ENCODE measurements at regions not wholly inside any gene's neighbourhood (a gene's known extent, or its start where the extent isn't known, plus 50 kb on each side); places are given as distances from the start of the nearest gene placed in this dataset.

GRCh38 chr20:60664106-60664505 lies 588.0 kb upstream of the CDH4 start:
- no peak for ATAC-seq

GRCh38 chr20:60667641-60668040 lies 584.4 kb upstream of the CDH4 start:
- no peak for ATAC-seq
- TF ChIP-seq ZFP30 (CRISPR knock-in tag; IDR thresholded peaks at IDR 0.05) (no peak), ISL1 (CRISPR knock-in tag; IDR thresholded peaks at IDR 0.05) (no peak), ZC3H10 (CRISPR knock-in tag; IDR thresholded peaks at IDR 0.05) (no peak), CSRNP3 (CRISPR knock-in tag; IDR thresholded peaks at IDR 0.05) (no peak), ZNF565 (CRISPR knock-in tag; conservative IDR thresholded peaks at IDR 0.05; ENCODE audit: low read depth) (no peak), CREB5 (CRISPR knock-in tag; IDR thresholded peaks at IDR 0.05; ENCODE audit: low read depth) (no peak), BACH2 (CRISPR knock-in tag; IDR thresholded peaks at IDR 0.05; ENCODE audit: borderline replicate concordance) (no peak), ZFP3 (CRISPR knock-in tag; IDR thresholded peaks at IDR 0.05) (no peak), TSHZ2 (CRISPR knock-in tag; IDR thresholded peaks at IDR 0.05) (no peak), PPARA (CRISPR knock-in tag; IDR thresholded peaks at IDR 0.05; ENCODE audit: borderline replicate concordance) (no peak)

More at GRCh38 chr20:60664106-60664505, 588.0 kb upstream of the CDH4 start:
- TF ChIP-seq SNAI2 (CRISPR knock-in tag; IDR thresholded peaks at IDR 0.05) (no peak), RARB (CRISPR knock-in tag; IDR thresholded peaks at IDR 0.05) (no peak), OSR1 (CRISPR knock-in tag; IDR thresholded peaks at IDR 0.05) (no peak), TOX (CRISPR knock-in tag; IDR thresholded peaks at IDR 0.05; ENCODE audit: borderline replicate concordance) (no peak), ISL1 (CRISPR knock-in tag; IDR thresholded peaks at IDR 0.05) (no peak), ARNTL (CRISPR knock-in tag; IDR thresholded peaks at IDR 0.05; ENCODE audit: borderline replicate concordance, low read depth) (no peak), CSDC2 (CRISPR knock-in tag; IDR thresholded peaks at IDR 0.05) (no peak), PPARA (CRISPR knock-in tag; IDR thresholded peaks at IDR 0.05; ENCODE audit: borderline replicate concordance) (no peak), TSHZ2 (CRISPR knock-in tag; IDR thresholded peaks at IDR 0.05) (no peak), ZNF565 (CRISPR knock-in tag; conservative IDR thresholded peaks at IDR 0.05; ENCODE audit: low read depth) (no peak), PATZ1 (CRISPR knock-in tag; IDR thresholded peaks at IDR 0.05; ENCODE audit: borderline replicate concordance) (no peak)

- no peak for ATAC-seq
- TF ChIP-seq CSRNP3 (CRISPR knock-in tag; IDR thresholded peaks at IDR 0.05): no peak
- no peak for TF ChIP-seq PATZ1 (CRISPR knock-in tag; IDR thresholded peaks at IDR 0.05; ENCODE audit: borderline replicate concordance)
- TF ChIP-seq TOX (CRISPR knock-in tag; IDR thresholded peaks at IDR 0.05; ENCODE audit: borderline replicate concordance): no peak
- TF ChIP-seq OSR1 (CRISPR knock-in tag; IDR thresholded peaks at IDR 0.05): no peak
- no peak for TF ChIP-seq CSDC2 (CRISPR knock-in tag; IDR thresholded peaks at IDR 0.05)
- no peak for TF ChIP-seq CREB5 (CRISPR knock-in tag; IDR thresholded peaks at IDR 0.05; ENCODE audit: low read depth)
- no peak for TF ChIP-seq ZNF565 (CRISPR knock-in tag; conservative IDR thresholded peaks at IDR 0.05; ENCODE audit: low read depth)
- TF ChIP-seq ZFP30 (CRISPR knock-in tag; IDR thresholded peaks at IDR 0.05): no peak
- no peak for TF ChIP-seq ISL1 (CRISPR knock-in tag; IDR thresholded peaks at IDR 0.05)
These were observed 582.9 kb upstream of the CDH4 start for GRCh38 chr20:60669211-60669610.
